GM12872 (cell line): ENCODE measurements at regions not wholly inside any gene's neighbourhood (a gene's known extent, or its start where the extent isn't known, plus 50 kb on each side); places are given as distances from the start of the nearest gene placed in this dataset.
A peak's percentile ranks its signal among the peaks of the same experiment; 100 is the strongest.

ENCODE experiments used
- CTCF ChIP-seq: IDR thresholded peaks from 3 replicates; pipeline ENCODE4 v1.5.1; 2011; ENCODE audit warnings: low read depth, mild to moderate bottlenecking, low read length, moderate library complexity; ENCODE audit not compliant: insufficient read depth

GRCh38 chr9:1415146-1415545 is 365.0 kb downstream of the DMRT2 start:
- TF ChIP-seq CTCF, result no peak

- TF ChIP-seq CTCF, result no peak
Measured at GRCh38 chr9:1416261-1416660, 366.1 kb downstream of the DMRT2 start.

GRCh38 chr9:1421436-1421835 is 371.3 kb downstream of the DMRT2 start:
- no peak for TF ChIP-seq CTCF

- no peak for TF ChIP-seq CTCF
Measured at GRCh38 chr9:1427875-1428274, 377.7 kb downstream of the DMRT2 start.

DNA sequence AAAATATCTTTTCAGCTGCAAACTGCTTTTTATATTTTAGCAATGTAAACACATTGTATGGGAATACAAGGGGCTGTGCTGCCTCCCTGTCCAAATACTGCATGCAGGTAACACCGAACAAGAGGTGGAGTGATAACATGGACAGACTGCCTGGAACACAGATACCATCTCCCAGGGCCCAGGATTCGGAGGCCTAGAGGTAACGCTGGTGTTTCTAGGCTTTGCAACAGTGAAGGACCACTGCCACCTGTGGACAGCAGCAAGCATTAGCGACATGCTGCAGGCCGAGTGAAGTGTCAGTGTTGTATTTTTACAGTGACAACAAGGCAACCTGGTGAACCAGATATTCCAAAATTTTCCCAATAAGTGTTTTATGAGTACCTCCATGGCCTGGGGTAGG is 379.1 kb downstream of the DMRT2 start:
- 0 out of 3 replicates have a peak, but pooled peaks have one; percentile 6 for TF ChIP-seq CTCF

- TF ChIP-seq CTCF, result no peak
Measured at GRCh38 chr9:1431461-1431860, 381.3 kb downstream of the DMRT2 start.

GRCh38 chr9:1434052-1434767 is 384.1 kb downstream of the DMRT2 start:
- 0 out of 3 replicates have a peak, but pooled peaks have one; percentile 15 for TF ChIP-seq CTCF
